Skin of body (tissue), 1 donor: ENCODE measurements at regions not wholly inside any gene's neighbourhood (a gene's known extent, or its start where the extent isn't known, plus 50 kb on each side); places are given as distances from the start of the nearest gene placed in this dataset.
"Not testable (repeated sequence)": the region's sequence is repeated elsewhere in the genome, so short reads cannot be mapped to it uniquely, and the experiment has no call there.

Experiments used
- DNase-seq: peaks from one replicate; lab custom pipeline; 2025; lab: John Stamatoyannopoulos, UW

- DNase-seq = not testable (repeated sequence)
Measured at GRCh38 chr6:48530978-48531377, 420.0 kb upstream of the PTCHD4 start.

- DNase-seq = no peak
Measured at GRCh38 chr6:48525849-48526248, 414.9 kb upstream of the PTCHD4 start.

GRCh38 chr6:48520951-48521350 is 410.0 kb upstream of the PTCHD4 start:
- no peak for DNase-seq

- DNase-seq = no peak
Measured at GRCh38 chr6:48512390-48512789, 401.4 kb upstream of the PTCHD4 start.

GRCh38 chr6:48511378-48511777 is 400.4 kb upstream of the PTCHD4 start:
- no peak for DNase-seq

GRCh38 chr6:48505621-48506020 is 394.6 kb upstream of the PTCHD4 start:
- no peak for DNase-seq

GRCh38 chr6:48493432-48493831 is 382.4 kb upstream of the PTCHD4 start:
- not testable (repeated sequence) for DNase-seq

GRCh38 chr6:48490658-48491057 is 379.7 kb upstream of the PTCHD4 start:
- DNase-seq = no peak

GRCh38 chr6:48486876-48487275 is 375.9 kb upstream of the PTCHD4 start:
- DNase-seq = no peak

GRCh38 chr6:48486373-48486772 is 375.4 kb upstream of the PTCHD4 start:
- DNase-seq = no peak

GRCh38 chr6:48476257-48476656 is 365.3 kb upstream of the PTCHD4 start:
- no peak for DNase-seq

- DNase-seq = no peak
Measured at GRCh38 chr6:48475275-48475674, 364.3 kb upstream of the PTCHD4 start.

GRCh38 chr6:48474830-48475229 is 363.8 kb upstream of the PTCHD4 start:
- DNase-seq = no peak

- no peak for DNase-seq
Measured at GRCh38 chr6:48474136-48474535, 363.1 kb upstream of the PTCHD4 start.

GRCh38 chr6:48472535-48472934 is 361.5 kb upstream of the PTCHD4 start:
- no peak for DNase-seq

- DNase-seq = no peak
Measured at GRCh38 chr6:48472091-48472490, 361.1 kb upstream of the PTCHD4 start.

GRCh38 chr6:48471326-48471725 is 360.3 kb upstream of the PTCHD4 start:
- no peak for DNase-seq

GRCh38 chr6:48449002-48449401 is 338.0 kb upstream of the PTCHD4 start:
- no peak for DNase-seq

GRCh38 chr6:48447251-48447650 is 336.3 kb upstream of the PTCHD4 start:
- DNase-seq = no peak

- no peak for DNase-seq
Measured at GRCh38 chr6:48429610-48430009, 318.6 kb upstream of the PTCHD4 start.

- DNase-seq = no peak
Measured at GRCh38 chr6:48429021-48429420, 318.0 kb upstream of the PTCHD4 start.

GRCh38 chr6:48426636-48427035 is 315.6 kb upstream of the PTCHD4 start:
- no peak for DNase-seq

- no peak for DNase-seq
Measured at GRCh38 chr6:48423640-48424365, 312.8 kb upstream of the PTCHD4 start.

GRCh38 chr6:48419992-48420391 is 309.0 kb upstream of the PTCHD4 start:
- DNase-seq = no peak
